GM03348 (cell line): ENCODE measurements at regions not wholly inside any gene's neighbourhood (a gene's known extent, or its start where the extent isn't known, plus 50 kb on each side); places are given as distances from the start of the nearest gene placed in this dataset.

Experiments used
- DNase-seq: peaks from one replicate; pipeline ENCODE4 v3.0.0; 2012; ENCODE audit warnings: low spot score

- DNase-seq: no peak
These were observed 547.0 kb downstream of the ARAP2 start for GRCh38 chr4:35697210-35697736.

- DNase-seq: no peak
These were observed 543.7 kb downstream of the ARAP2 start for GRCh38 chr4:35700663-35701062.

DNA sequence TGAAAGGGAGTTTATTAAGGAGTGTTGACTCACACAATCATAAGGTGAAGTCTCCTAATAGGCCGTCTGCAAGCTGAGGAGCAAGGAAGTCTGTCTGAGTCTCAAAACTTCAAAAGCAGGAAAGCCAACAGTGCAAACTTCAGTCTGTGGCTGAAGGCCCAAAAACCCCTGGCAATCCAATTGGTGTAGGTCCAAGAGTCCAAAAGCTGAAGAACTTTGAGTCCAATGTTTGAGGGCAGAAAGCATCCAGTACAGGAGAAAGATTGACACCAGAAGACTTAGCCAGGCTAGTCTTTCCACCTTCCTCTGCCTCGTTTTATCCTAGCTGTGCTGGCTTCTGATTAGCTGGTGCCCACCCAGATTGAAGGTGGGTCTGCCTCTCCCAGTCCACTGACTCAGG, 535.2 kb downstream of the ARAP2 start:
- DNase-seq: no peak

DNA sequence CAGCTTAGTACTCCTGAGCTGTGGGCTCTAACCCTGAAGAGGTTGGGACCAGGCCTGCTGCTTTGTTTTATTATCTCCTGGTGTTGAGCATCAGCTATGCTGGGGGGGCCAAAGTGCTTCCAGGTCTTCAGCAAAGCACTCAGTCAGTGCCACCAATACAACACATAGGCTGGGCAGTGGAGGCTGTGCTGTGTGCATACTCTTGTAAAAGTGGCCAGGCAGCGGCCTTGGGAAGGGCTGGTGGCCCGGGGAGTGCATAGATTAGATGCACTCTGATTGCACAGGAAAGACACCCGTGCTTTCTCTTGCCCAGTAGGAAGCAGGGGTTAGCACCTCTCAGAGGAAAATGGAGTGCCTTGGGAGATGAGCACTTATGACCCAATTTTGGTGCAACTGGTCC, 534.0 kb downstream of the ARAP2 start:
- DNase-seq: no peak

DNA sequence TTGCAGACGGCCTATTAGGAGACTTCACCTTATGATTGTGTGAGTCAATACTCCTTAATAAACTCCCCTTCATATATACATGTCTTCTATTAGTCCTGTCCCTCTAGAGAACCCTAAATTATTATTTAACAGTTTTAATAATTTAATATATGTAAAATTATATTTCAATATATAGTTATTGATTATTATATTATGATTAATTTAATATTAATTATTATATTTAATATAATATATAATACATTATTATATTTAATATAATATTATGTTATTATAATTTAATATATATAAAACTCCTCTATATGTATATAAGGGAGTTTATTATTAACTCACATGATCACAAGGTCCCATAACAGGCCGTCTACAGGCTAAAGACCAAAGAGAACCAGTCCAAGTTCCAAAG, 533.2 kb downstream of the ARAP2 start:
- no peak for DNase-seq

DNA sequence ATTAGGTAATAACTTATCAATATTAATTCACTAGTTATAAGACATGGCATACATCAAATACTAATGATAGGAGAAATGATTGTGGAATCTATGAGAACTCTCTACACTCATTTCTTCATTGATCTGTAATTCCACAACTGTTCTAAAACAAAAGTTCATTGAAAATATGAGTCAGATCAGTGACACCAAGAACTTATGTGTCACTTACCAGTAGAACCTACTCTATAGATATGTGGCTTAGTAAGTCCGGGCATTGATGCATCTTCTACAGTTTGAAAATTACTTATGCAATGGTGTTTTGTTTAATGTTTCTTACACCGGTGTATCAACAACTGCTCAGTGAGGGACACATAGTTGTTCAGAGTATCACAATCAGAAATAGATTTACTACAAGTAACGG, 520.3 kb downstream of the ARAP2 start:
- no peak for DNase-seq

DNA sequence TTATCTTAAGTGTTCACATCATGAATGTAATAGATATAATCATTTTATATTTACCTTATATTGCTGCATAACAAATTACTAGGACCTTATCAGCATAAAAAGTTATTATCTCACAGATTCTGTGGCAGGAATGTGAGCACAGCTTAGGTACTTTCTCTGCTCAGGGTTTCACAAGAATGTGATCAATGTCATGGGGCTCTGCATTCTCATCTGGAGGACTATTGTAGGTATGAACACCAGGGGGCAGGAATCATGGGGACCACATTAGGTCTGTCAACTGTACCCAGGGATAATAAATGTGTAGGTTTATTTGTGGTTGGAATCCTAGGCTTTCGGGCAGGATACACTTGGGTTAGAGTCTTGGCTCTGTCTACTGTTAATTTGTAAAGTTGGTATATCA, 519.2 kb downstream of the ARAP2 start:
- DNase-seq: no peak

DNA sequence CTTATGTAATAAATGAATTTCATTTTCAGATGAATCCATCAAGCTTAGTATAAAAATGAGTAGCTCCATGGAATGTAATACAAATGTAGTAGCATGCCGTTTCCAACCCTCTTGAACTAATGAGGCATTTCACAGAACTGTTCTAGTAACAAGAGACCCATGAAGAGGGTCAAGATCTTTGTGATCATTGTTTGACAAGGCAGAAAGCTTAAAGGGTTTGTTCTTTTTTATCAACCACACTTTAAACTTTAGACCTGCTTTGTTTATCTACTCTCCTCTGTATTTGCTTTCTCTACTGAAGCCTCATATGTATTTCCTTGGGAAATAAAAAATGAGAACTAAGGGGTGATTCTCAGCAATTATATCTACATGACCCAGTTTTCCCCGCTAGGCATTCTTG, 513.9 kb downstream of the ARAP2 start:
- no peak for DNase-seq

- DNase-seq: no peak
These were observed 509.8 kb downstream of the ARAP2 start for GRCh38 chr4:35734381-35735098.

GRCh38 chr4:35739308-35739707, 505.0 kb downstream of the ARAP2 start:
- DNase-seq: no peak

- DNase-seq: no peak
These were observed 490.3 kb downstream of the ARAP2 start for GRCh38 chr4:35754047-35754446.

- DNase-seq: no peak
These were observed 486.5 kb downstream of the ARAP2 start for GRCh38 chr4:35757836-35758235.

GRCh38 chr4:35760807-35761206, 483.5 kb downstream of the ARAP2 start:
- DNase-seq: no peak

GRCh38 chr4:35771571-35771970, 472.7 kb downstream of the ARAP2 start:
- DNase-seq: no peak

GRCh38 chr4:35772291-35772690, 472.0 kb downstream of the ARAP2 start:
- no peak for DNase-seq

- DNase-seq: no peak
These were observed 454.3 kb downstream of the ARAP2 start for GRCh38 chr4:35789899-35790574.

DNA sequence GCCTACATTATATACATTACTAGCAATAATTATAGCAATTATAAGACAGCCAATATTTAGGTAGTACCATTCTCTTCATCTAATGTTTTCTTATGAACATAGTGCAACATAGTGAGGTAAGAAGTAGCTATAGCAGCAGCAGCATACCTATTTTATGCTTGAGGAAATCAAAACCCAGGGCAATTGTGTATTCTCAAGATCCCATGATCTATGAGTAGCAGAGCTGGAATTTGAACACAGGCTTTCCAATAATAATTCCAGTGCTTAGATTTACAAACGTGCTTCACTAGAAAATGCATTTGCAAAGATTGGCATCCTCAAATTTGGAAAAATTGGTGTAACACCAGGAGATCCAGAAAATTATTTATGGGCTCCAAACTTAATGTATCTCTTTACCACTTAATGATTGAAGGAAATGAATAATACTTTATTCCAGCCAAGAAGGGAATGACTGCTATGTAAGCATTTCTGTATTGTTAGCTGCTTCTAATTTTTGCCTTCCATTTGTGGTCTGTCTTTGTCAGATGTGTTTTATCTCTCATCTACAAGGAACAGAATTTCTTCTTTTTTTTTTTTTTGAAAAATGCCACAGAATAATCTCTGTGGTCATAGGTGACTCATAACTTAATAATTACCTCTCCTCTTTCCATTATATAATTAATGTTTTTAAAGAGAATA, 451.1 kb downstream of the ARAP2 start:
- DNase-seq: no peak

DNA sequence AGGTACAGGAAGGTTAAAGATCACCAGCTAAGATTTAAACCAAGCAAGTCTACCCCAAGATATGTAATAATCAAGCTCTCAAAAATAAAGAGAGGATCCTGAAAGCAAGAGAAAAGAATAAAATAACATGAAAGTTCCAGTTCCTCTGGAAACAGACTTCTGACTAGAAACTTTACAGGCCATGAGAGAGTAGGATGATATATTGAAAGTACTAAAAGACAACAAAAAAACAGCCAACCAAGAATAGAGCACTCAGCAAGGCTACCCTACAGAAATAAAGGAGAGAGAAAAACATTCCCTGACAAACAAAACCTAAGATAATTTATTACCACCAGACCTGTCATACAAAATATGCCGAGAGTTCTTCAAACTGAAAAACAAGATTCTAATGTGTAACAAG, 450.5 kb downstream of the ARAP2 start:
- no peak for DNase-seq

- DNase-seq: no peak
These were observed 443.6 kb downstream of the ARAP2 start for GRCh38 chr4:35800669-35801068.

- no peak for DNase-seq
These were observed 441.7 kb downstream of the ARAP2 start for GRCh38 chr4:35802644-35803043.

DNA sequence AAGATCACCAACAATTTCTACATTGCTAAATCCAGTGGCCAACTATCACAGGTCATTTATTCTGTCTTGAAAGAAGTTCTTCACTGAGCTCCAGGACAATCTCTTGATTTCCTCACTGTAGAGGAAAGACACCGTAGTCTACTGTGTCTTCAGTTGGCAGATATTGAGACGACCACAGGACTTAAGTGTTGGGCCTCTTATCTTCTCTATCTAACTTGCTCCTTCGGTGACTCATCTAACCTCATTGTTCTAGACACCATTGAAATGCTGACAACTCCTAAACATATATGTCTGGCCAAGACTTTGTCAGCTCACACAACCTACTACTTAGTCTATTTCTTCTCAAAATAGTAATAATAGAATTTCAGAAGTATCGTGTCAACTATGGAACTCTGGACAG, 425.8 kb downstream of the ARAP2 start:
- DNase-seq: no peak

GRCh38 chr4:35820003-35820402, 424.3 kb downstream of the ARAP2 start:
- DNase-seq: no peak

- DNase-seq: no peak
These were observed 420.1 kb downstream of the ARAP2 start for GRCh38 chr4:35824231-35824630.
